Muscle of back (tissue), 3 donors: ENCODE measurements at regions not wholly inside any gene's neighbourhood (a gene's known extent, or its start where the extent isn't known, plus 50 kb on each side); places are given as distances from the start of the nearest gene placed in this dataset.
"Not testable (repeated sequence)": the region's sequence is repeated elsewhere in the genome, so short reads cannot be mapped to it uniquely, and the experiment has no call there.

Experiments
- DNase-seq, 3 donors: peaks; one replicate each; pipeline versions ENCODE4 v3.0.0 to v3.0.0-alpha.2; 2013

- peak in 1 of 3 donors; percentile 2 for DNase-seq
These were observed 75.1 kb downstream of the KBTBD2 start for GRCh38 chr7:32816409-32816948.

DNA sequence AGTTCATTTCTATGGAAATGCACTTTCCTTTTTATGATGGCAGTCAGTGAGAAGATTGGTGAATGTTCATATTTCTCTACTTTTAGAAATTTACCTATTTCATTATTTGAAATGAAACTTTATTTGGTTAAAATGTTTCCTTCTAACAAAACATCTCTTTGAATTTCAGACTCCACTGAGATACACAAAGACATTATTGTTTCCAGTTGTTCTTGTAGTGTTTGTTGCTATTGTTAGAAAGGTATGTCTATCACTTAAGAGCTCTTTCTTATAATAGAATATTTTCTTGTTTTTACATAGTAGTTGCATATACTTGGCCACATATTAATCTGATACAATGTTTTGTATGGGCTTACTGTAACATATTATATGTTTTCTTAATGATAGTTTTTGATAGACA lies 76.8 kb downstream of the KBTBD2 start:
- not testable (repeated sequence) for DNase-seq

DNA sequence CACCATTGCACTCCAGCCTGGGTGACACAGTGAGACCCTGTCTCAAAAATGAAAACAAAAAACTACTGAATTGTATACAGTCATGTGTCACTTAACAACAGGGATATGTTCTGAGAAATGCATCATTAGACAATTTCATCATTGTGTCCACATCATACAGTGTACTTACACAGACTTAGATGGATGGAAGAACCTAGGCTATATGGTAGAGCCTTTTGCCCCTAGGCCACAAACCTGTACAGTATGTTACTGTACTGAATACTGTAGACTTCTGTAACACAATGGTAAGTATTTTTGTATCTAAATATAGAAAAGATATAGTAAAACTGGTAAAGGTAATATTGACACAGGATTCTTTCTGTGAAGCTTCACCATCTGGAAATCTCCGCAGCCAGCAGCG lies 81.7 kb downstream of the KBTBD2 start:
- no peak for DNase-seq

- no peak for DNase-seq
These were observed 82.2 kb downstream of the KBTBD2 start for GRCh38 chr7:32809347-32809746.

DNA sequence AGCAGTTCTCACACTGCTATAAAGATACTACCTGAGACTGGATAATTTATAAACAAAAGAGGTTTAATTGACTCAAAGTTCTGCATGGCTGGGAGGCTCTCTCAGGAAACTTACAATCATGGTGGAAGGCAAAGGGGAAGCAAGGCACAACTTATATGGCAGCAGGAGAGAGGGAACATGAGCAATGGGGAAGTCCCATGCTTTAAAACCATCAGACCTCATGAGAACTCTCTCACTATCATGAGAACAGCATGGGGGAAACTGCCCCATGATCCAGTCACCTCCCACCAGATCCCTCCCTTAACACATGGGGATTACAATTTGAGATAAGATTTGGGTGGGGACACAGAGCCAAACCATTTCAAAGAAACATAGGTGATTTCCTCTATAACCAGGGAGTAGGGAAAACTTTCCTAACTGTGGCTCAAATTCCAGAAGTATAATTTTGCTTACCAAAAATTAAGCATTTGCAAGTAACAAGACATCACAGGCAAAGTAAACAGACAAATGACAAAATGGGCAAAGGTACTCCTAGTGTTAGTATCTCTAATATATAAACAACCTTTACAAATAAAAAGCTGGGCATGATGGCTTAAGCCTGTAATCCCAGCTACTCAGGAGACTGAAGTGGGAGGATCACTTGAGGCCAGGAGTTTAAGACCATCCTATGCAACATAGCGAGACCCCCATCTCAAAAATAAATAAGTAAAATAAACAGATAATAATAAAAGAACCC lies 88.0 kb downstream of the KBTBD2 start:
- no peak for DNase-seq

- no peak for DNase-seq
These were observed 89.2 kb downstream of the KBTBD2 start for GRCh38 chr7:32802305-32802910.

DNA sequence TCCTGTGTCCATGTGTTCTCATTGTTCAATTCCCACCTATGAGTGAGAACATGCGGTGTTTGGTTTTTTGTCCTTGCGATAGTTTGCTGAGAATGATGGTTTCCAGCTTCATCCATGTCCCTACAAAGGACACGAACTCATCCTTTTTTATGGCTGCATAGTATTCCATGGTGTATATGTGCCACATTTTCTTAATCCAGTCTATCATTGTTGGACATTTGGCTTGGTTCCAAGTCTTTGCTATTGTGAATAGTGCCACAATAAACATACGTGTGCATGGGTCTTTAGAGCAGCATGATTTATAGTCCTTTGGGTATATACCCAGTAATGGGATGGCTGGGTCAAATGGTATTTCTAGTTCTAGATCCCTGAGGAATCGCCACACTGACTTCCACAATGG lies 98.5 kb downstream of the KBTBD2 start:
- not testable (repeated sequence) for DNase-seq

GRCh38 chr7:32790766-32791430 lies 100.7 kb downstream of the KBTBD2 start:
- DNase-seq = peak in 1 of 3 donors; percentile 86

DNA sequence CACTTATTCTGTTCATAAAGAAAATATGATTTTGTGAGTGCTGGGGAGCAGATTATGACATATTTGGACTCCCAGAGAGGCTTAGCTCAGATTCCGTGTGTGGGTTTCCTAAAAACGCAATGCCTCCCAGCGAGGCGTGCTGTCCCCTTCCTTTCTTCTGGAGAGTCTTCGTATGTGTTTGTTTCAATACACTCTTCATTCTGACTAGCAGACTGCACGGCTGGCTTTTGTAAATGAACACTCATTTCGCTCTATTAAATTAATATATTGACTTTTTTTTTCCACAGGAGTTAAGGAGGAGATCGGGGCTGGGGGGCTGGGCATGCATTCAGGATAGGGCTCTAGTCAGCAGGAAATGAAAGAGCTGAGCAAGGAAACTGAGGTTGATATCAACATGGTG lies 102.3 kb downstream of the KBTBD2 start:
- DNase-seq = peak in 1 of 3 donors; percentile 19

DNA sequence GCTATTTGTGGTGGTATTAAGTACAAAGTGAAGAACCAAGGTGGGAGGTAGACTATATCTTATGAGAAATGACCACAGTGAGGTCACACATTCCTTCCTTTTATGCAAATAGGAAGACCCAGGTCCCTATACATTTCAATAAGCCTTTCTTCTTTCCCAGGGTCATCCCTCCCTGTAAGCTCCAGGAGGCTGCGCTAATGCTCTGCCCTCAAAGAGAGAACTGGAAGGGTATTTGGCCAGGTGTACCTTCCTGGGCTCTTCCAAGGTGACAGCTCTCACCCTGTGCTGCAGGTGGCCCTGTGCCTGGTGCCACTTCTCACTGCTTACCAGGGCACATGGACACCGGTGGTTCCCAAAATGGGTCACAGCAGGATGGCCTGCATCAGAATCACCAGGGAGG lies 103.4 kb downstream of the KBTBD2 start:
- DNase-seq = not testable (repeated sequence)

DNA sequence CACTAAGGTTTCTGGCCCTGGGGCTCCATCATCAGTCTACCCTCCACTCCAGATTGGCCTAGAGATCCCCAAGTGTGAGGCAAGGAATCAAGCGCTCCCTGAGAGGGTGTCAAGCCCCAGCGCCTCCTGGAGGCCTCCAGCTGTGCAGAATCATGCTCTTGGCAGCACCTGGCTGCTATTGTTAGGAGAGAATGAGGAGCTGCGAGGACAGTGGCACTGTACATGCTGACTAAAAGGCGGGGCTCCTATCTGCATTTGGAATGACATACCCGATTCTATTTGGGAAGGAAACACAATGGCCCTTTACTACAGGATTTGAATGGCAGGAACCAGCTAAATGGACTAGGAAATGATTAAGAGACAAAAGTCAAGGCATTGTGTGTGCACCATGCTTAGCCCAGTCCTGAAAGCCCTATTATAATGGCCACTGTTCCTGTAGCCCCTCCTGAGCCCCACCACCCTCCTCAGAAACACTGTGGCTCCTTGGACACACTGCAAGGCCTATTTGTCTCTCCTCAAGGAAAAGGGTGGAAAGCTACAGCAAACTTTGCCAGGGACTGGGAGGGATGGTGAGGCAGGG lies 106.1 kb downstream of the KBTBD2 start:
- not testable (repeated sequence) for DNase-seq

DNA sequence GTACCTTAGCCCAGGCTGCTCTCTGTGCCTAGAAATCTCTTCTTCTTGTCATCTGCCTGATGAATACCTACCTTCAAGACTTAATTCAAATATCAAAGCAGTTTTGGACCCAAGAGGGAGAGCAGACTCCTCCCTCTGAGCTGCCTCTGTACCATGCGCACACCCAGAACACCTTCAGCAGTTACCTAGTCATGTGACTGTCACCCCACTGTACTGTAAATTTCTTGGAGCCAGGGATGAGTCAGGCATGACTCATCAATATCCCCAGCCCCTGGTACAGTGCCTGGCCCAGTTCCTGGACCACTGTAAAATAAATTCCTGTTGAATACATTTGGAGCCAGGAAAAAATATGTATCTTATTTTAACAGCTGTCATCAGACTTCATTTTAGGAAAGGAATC lies 111.7 kb downstream of the KBTBD2 start:
- DNase-seq = not testable (repeated sequence)

DNA sequence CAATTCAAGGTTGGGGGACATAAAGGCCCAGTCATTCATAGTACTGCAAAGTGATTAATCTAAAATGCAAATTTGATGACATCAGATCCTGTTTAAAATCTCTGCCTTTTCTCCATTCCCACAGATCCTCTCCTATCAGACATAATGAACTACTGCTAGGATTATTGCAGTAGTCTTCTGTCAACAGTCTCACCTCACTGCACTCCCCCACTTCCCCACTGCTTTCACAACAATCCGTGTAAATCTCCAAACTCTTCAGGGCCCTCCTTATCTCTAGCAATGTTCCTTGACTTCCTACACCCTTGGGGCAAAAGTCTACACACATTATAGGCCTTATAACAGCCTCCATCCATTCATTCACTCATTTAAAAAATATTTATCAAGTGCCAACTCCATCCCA lies 112.4 kb downstream of the KBTBD2 start:
- DNase-seq = no peak

- peak in 1 of 3 donors; percentile 45 for DNase-seq
These were observed 114.4 kb downstream of the KBTBD2 start for GRCh38 chr7:32777041-32777666.

DNA sequence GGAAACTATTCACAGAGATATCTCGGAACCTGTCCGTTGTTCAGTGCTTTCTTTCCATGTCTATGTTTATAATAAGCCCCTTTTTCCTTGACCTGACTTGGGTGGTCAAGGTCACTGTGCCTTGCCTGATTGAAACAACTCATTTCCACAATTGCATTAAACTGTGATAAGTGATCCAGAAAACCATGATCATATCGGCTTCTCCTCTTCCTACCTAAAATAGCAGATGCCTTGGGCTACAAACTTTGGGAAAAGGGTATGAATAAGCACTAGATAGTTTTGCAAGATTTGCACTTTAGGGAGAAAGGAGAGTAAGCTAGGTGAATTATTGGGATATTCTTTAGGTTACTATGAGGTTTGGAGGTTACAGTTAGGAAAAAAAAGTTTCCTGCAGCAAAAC lies 115.2 kb downstream of the KBTBD2 start:
- DNase-seq = not testable (repeated sequence)

DNA sequence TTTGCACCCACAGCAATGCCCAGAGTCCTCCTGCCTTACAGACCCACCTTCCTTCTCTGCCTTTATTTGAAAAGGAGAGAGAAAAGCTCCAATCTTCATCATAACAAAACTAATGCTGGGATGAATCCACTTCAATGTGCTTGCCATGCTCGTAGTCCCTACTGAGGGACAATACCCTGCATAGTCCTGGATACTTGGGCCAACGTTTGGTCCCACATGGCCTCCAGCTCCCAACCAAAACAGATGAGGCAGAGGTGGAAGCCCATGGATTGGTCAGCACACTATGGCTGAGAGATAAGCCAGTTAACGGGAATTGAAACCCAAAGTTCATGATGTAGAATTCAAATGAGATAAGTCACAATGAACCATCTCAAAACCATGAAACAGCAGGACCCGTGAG lies 115.8 kb downstream of the KBTBD2 start:
- DNase-seq = not testable (repeated sequence)

- no peak for DNase-seq
These were observed 117.0 kb downstream of the KBTBD2 start for GRCh38 chr7:32774541-32774951.

DNA sequence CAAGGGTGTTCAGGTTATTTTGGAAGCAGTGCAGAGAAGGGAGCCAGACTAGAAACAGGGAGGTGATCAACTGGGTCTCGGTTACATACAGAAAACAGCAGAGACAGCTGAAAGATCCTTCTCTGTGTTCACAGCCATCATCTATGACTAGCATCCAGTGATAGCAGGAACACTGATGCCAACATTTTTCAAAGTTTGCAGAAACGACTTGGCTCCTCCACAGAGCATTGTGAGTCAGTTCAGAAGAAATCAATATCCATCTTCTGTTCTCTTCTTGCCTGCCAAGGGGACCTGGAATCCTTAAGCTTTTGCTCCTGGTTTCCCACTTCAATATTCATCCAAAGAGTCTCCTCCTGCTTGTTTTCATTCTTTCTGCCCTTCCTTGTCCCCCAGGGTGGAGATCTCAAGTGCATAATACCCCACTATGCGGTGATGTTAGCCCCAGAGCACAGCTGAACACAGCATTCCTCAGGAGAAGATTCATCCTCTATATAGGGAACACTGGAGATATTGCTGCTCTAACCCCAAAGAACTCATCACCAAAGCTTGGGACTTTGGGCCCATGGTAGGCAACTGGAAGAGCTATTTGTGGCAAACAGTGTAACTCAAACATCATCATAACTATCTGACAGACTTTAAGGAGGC lies 122.6 kb downstream of the KBTBD2 start:
- not testable (repeated sequence) for DNase-seq

GRCh38 chr7:32768338-32768737 lies 123.2 kb downstream of the KBTBD2 start:
- DNase-seq = not testable (repeated sequence)

- DNase-seq = not testable (repeated sequence)
These were observed 125.8 kb downstream of the KBTBD2 start for GRCh38 chr7:32765649-32766251.

DNA sequence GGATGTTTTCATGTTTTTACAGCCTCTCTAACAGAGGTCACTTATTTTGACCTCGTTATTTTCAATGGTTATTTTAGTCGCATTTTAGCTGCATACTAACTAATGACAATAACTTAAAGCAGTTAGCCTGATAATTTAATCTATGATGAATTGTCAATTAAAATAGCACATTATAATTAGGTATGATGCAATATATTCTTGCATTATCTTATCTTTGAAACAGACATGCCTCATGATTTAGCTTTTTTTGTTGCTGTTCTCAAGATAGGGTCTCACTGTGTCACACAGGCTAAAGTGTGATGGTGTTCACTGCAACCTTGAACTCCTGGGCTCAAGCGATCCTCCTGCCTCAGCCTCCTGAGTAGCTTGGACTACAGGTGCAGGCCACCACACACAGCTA lies 126.4 kb downstream of the KBTBD2 start:
- DNase-seq = no peak
